Panc1 (cell line): ENCODE measurements at regions not wholly inside any gene's neighbourhood (a gene's known extent, or its start where the extent isn't known, plus 50 kb on each side); places are given as distances from the start of the nearest gene placed in this dataset.

Experiments used
- ATAC-seq: fragments of 200-7000 bp; cut with Tn5 transposase; 2 replicates; pipeline ENCODE4 v1.9.1; 2020; ENCODE audit warnings: mild to moderate bottlenecking, moderate library complexity
- BruUV-seq: library from RNA; stranded (reverse); fragments of 400-500 nt; replicated peaks from 2 replicates; lab custom pipeline; 2021; lab: Mats Ljungman, UMichigan
- CTCF ChIA-PET: fragments of 300-600 bp; sonication (Branson Sonifier 250); formaldehyde crosslinking; loops from one replicate; lab custom pipeline; 2022; ENCODE audit warnings: antibody characterized with exemption; lab: Charles Lee
- POLR2A ChIA-PET: fragments of 300-600 bp; sonication (Branson Sonifier 250); formaldehyde crosslinking; loops from one replicate; lab custom pipeline; 2022; ENCODE audit warnings: antibody characterized with exemption; lab: Charles Lee
- DNase-seq: peaks from one replicate; pipeline ENCODE4 v3.0.0-alpha.2; 2010; ENCODE audit warnings: low read depth, low spot score
- H3K27ac ChIP-seq: 2 replicates; pipeline ENCODE4 v1.5.1; 2011; ENCODE audit warnings: mild to moderate bottlenecking, low read length, inconsistent platforms
- H3K27me3 ChIP-seq: fragments of 200-500 bp; sonication (Bioruptor generic); 2 replicates; pipeline ENCODE4 v1.6.0; 2014; ENCODE audit warnings: low read length, inconsistent platforms; ENCODE audit not compliant: control insufficient read depth, insufficient read depth
- H3K36me3 ChIP-seq: fragments of 200-500 bp; sonication (Bioruptor generic); 2 replicates; pipeline ENCODE4 v1.5.1; 2014; ENCODE audit warnings: inconsistent platforms, mild to moderate bottlenecking, low read length, moderate library complexity; ENCODE audit not compliant: control insufficient read depth, insufficient read depth
- H3K4me1 ChIP-seq: 2 replicates; pipeline ENCODE4 v1.5.1; 2011; ENCODE audit warnings: inconsistent platforms, mild to moderate bottlenecking, low read length, moderate library complexity; ENCODE audit not compliant: control insufficient read depth, insufficient read depth
- H3K4me3 ChIP-seq, 2 experiments: 2 replicates each; pipeline ENCODE4 v1.5.1; 2011 to 2012; ENCODE audit warnings: low read depth in 2 of 2, low read length in 2 of 2, mild to moderate bottlenecking in 2 of 2, inconsistent platforms in 1 of 2, moderate library complexity in 1 of 2
- H3K9me3 ChIP-seq: fragments of 200-500 bp; sonication (Bioruptor generic); 2 replicates; pipeline ENCODE4 v1.5.1; 2014; ENCODE audit warnings: low read depth, mild to moderate bottlenecking, inconsistent platforms, low read length, moderate library complexity; ENCODE audit not compliant: control insufficient read depth, insufficient read depth
- POLR2AphosphoS5 ChIP-seq: IDR thresholded peaks from 2 replicates; pipeline ENCODE4 v1.6.1; 2012; ENCODE audit warnings: mild to moderate bottlenecking, low read depth, low read length, moderate library complexity
- SIN3A ChIP-seq: IDR thresholded peaks from 2 replicates; pipeline ENCODE4 v1.6.1; 2012; ENCODE audit warnings: low read depth, mild to moderate bottlenecking, low read length, moderate library complexity, borderline replicate concordance; ENCODE audit not compliant: insufficient read depth
- TCF7L2 ChIP-seq: IDR thresholded peaks from 2 replicates; pipeline ENCODE4 v1.6.1; 2011; ENCODE audit warnings: mild to moderate bottlenecking, low read depth, low read length, inconsistent platforms
- in situ Hi-C: cut with HindIII; loops from 2 replicates; pipeline ENCODE4 v1.10.0; 2016; ENCODE audit warnings: low sequenced_read_pairs, low pct_unique_long_range_greater_than_20kb
- intact Hi-C: fragments of 100-400 bp; cut with micrococcal nuclease; formaldehyde crosslinking; loops from one replicate; pipeline ENCODE4 v1.10.0; 2022; ENCODE audit not compliant: unreplicated experiment
- TF ChIP-seq, protein P1 (sequence below): fragments of 450-650 bp; IDR thresholded peaks from 2 replicates; pipeline ENCODE4 v1.5.1; 2017; ENCODE audit warnings: mild to moderate bottlenecking
- TF ChIP-seq, protein P2 (sequence below), 2 experiments: IDR thresholded peaks; 2 replicates each; pipeline ENCODE4 v1.6.1; 2011 to 2012; ENCODE audit warnings: low read depth in 2 of 2, control low read depth in 1 of 2, low read length in 1 of 2, mild to moderate bottlenecking in 1 of 2, moderate library complexity in 1 of 2; ENCODE audit not compliant: insufficient read depth in 1 of 2

DNA sequence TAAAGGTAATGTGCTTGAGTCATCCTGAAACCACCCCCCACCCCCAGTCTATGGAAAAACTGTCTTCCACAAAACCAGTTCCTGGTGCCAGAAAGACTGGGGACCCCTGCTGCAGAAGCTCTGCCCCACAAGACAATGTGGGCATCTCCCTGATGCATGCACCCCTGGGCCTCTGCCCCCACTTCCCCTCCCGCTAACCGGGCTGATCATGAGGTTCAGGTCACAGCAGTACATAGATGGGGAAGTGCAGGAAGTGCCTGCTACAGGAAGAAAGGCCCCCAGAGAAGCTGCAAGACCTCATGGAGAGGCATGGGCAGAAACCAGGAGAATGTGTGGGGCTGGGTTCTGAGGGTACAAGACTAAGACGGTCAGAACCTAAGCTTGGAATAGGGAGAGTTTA, 243.4 kb upstream of the ID2 start:
- no peak for TF ChIP-seq TCF7L2
- TF ChIP-seq POLR2AphosphoS5: no peak
- no peak for TF ChIP-seq SIN3A
- TF ChIP-seq, protein P1, sequence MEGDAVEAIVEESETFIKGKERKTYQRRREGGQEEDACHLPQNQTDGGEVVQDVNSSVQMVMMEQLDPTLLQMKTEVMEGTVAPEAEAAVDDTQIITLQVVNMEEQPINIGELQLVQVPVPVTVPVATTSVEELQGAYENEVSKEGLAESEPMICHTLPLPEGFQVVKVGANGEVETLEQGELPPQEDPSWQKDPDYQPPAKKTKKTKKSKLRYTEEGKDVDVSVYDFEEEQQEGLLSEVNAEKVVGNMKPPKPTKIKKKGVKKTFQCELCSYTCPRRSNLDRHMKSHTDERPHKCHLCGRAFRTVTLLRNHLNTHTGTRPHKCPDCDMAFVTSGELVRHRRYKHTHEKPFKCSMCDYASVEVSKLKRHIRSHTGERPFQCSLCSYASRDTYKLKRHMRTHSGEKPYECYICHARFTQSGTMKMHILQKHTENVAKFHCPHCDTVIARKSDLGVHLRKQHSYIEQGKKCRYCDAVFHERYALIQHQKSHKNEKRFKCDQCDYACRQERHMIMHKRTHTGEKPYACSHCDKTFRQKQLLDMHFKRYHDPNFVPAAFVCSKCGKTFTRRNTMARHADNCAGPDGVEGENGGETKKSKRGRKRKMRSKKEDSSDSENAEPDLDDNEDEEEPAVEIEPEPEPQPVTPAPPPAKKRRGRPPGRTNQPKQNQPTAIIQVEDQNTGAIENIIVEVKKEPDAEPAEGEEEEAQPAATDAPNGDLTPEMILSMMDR: no peak
- TF ChIP-seq, protein P2, sequence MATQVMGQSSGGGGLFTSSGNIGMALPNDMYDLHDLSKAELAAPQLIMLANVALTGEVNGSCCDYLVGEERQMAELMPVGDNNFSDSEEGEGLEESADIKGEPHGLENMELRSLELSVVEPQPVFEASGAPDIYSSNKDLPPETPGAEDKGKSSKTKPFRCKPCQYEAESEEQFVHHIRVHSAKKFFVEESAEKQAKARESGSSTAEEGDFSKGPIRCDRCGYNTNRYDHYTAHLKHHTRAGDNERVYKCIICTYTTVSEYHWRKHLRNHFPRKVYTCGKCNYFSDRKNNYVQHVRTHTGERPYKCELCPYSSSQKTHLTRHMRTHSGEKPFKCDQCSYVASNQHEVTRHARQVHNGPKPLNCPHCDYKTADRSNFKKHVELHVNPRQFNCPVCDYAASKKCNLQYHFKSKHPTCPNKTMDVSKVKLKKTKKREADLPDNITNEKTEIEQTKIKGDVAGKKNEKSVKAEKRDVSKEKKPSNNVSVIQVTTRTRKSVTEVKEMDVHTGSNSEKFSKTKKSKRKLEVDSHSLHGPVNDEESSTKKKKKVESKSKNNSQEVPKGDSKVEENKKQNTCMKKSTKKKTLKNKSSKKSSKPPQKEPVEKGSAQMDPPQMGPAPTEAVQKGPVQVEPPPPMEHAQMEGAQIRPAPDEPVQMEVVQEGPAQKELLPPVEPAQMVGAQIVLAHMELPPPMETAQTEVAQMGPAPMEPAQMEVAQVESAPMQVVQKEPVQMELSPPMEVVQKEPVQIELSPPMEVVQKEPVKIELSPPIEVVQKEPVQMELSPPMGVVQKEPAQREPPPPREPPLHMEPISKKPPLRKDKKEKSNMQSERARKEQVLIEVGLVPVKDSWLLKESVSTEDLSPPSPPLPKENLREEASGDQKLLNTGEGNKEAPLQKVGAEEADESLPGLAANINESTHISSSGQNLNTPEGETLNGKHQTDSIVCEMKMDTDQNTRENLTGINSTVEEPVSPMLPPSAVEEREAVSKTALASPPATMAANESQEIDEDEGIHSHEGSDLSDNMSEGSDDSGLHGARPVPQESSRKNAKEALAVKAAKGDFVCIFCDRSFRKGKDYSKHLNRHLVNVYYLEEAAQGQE (IDR thresholded peaks at IDR 0.05; ENCODE audit: insufficient read depth in 1 of 2, low read depth in 2 of 2, low read length in 1 of 2): no peak
- CTCF ChIA-PET: no interaction called here
- Histone ChIP-seq H3K27me3 (no peaks in the 10 kb centered on the region), H3K27ac (no peak overlapping the region), H3K36me3 (no peaks in the 10 kb centered on the region), H3K4me3 (no peak overlapping the region), H3K9me3 (no peaks in the 10 kb centered on the region), H3K4me1 (no peaks in the 10 kb centered on the region)
- in situ Hi-C loops (no loop called here), intact Hi-C loops (no loop called here)
- no TSS peak for BruUV-seq
- DNase-seq (no peak), ATAC-seq (no peak)
- POLR2A ChIA-PET: no interaction called here

DNA sequence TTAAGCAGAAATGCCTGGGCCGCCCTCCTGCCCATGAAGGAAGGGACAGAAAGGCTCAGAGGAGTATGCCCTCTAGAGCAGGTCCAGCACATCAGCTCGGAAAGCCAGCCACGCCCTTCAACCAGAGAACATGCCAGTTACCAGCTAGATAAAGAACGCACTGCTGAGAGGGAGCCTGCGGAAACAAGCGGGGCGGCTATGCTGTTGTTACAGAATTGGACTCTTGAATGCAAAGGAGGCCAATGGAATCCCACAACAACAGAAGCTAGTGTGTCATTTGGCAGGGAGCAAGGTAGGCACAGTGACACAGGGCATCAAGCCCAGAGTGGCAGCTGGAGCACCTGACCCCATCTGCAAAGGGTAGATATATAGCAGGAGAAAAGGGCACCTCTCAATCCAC, 242.9 kb upstream of the ID2 start:
- ATAC-seq: no peak
- in situ Hi-C loops: no loop called here
- no peaks in the 10 kb centered on the region for H3K36me3 ChIP-seq
- H3K27me3 ChIP-seq: no peaks in the 10 kb centered on the region
- H3K9me3 ChIP-seq: no peaks in the 10 kb centered on the region
- TF ChIP-seq POLR2AphosphoS5: no peak
- TF ChIP-seq, protein P1: no peak
- TF ChIP-seq TCF7L2: no peak
- no peak for TF ChIP-seq SIN3A
- TF ChIP-seq, protein P2 (IDR thresholded peaks at IDR 0.05; ENCODE audit: insufficient read depth in 1 of 2, low read depth in 2 of 2, low read length in 1 of 2): no peak
- DNase-seq: no peak
- H3K4me1 ChIP-seq: no peaks in the 10 kb centered on the region
- BruUV-seq: no TSS peak
- CTCF ChIA-PET: no interaction called here
- H3K4me3 ChIP-seq: no peak overlapping the region
- H3K27ac ChIP-seq: no peak overlapping the region
- POLR2A ChIA-PET: no interaction called here
- intact Hi-C loops: no loop called here
